ENCODE measurements at regions not wholly inside any gene's neighbourhood (a gene's known extent, or its start where the extent isn't known, plus 50 kb on each side); places are given as distances from the start of the nearest gene placed in this dataset.

DNA sequence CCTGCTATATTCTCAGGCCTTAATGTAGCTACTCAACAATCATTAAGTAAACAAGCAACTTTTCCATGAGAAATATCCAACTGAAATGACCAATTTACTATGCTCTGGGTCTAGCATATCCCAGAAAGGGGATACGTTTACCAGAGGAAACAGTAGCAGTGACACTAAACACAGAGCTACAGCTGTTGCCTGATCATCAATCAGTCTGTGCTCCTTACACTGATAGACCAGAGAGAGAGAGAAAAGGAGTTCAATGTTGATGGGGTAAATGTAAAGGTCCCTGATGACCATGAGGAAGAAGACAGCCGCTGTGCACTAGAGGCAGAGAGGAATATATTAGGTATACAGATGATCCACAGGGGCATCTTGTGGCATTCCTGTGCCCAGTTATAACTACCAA is 397.2 kb upstream of the USP15 start:
- no peak for DNase-seq

DNA sequence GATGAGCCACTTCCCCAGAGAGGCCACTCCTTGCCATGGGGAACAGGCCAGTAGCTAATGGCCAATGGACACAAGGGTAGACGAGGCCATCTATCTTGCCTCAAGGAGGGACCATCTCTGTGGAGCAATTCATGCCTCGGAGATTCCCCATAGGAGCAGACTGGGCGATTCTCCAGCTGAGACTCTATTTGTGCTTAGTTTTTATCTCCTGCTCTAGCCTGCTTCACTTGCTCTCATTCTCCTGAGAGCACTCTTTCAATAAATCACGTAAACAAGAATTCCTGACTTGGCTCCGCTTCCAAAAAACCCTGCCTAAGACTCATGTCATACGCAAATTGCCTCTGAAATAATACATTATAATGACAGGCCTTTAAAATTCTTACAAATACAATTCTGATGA is 396.4 kb upstream of the USP15 start:
- no peak for DNase-seq

DNA sequence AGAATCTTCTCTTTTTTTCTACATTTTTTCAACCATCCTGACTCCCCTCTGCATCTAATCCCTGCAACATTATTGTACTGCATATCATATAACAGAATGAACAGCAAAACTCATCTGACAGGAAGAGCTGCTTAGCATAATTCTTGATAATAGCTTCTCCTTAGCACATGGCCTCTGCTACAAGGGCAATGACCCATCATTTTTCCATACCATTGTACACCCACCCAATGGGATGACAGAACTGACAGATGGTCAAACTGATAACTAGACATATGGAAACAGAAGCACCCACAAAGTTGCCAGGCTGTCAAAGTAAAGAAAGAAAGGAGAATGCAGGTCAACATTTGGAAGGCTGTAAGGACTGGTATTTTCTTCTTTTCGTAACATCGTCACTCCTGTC is 390.4 kb upstream of the USP15 start:
- DNase-seq, result no peak

DNA sequence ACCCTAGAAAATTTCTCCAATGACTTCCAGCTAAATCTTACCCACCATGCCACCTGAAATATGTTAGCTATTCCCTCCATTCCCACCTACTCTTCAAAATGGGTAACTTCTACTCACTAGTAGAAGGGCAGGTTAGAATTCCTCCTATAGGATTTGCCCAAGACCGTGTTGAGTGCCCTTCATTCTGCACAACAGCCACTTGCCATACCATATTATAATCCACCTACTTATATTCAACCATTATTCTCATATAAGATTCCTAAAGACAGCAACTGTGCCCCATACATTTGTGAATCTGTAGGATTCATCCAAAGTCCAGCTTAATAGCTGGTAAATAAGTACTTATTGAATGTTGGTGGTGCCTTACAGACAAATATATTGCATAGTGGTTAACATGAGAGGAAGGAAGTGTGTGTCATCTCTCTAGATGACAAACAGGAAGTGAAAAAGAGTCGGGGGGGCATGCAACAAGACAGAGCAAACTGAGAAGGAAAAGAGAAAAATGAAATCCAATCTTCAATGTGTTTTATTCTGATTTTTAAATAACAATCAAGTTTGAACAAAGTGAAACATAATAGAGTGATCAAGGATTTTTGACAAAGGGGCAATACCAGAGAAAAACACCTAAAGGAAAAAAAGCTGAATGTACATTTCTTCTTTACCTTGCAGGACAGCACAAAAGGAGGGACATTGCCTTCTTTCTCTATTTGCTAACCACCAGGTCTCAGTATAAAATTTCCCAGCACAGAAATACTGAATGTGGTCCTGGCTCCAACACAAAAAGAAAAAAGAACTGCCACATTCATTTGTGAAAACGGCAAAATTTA is 389.3 kb upstream of the USP15 start:
- DNase-seq, result no peak

DNA sequence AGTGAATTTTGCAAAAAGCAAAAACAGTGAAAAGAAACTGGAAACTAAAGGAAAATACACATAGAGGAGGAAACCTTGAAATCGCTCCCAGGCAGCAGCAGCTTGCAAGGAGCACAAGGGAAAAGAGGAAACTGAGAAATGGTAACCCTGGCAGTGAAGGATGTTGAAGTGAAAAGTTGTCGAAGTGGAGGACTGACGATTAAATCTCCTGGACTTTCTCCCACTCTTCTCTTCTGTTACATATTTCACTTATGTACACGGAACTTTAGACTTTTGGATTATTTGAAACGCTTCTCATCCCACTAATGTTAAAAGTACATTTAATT is 388.8 kb upstream of the USP15 start:
- no peak for DNase-seq

DNA sequence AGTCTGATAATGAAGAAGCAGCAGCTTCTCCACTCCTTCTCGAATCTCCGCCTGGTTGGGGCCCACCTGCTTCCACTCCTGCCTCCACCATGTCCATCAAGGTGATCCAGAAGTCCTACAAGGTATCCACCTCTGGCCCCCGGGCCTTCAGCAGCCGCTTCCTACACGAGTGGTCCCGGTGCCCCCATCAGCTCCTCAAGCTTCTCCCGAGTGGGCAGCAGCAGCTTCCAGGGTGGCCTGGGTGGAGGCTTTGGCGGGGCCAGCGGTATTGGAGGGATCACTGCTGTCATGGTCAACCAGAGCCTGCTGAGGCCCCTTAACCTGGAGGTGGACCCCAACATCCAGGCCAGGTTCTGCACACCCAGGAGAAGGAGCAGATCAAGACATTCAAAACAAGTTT is 381.0 kb upstream of the USP15 start:
- no peak for DNase-seq

DNA sequence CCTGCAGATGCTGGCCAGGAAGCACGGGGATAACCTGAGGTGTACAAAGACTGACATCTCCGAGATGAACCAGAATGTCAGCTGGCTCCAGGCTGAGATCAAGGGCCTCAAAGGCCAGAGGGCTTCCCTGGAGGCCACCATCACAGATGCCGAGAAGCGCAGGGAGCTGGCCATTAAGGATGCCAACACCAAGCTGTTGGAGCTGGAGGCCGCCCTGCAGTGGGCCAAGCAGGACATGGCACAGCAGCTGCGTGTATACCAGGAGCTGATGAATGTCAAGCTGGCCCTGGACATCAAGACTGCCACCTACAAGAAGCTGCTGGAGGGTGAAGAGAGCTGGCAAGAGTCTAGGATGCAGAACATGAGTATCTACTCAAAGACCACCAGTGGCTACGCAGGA is 380.0 kb upstream of the USP15 start:
- DNase-seq, result no peak

- DNase-seq, result no peak
Measured at GRCh38 chr12:61891632-61892031, 368.6 kb upstream of the USP15 start.

- no peak for DNase-seq
Measured at GRCh38 chr12:61894168-61894567, 366.0 kb upstream of the USP15 start.

- no peak for DNase-seq
Measured at GRCh38 chr12:61896436-61896835, 363.8 kb upstream of the USP15 start.

DNA sequence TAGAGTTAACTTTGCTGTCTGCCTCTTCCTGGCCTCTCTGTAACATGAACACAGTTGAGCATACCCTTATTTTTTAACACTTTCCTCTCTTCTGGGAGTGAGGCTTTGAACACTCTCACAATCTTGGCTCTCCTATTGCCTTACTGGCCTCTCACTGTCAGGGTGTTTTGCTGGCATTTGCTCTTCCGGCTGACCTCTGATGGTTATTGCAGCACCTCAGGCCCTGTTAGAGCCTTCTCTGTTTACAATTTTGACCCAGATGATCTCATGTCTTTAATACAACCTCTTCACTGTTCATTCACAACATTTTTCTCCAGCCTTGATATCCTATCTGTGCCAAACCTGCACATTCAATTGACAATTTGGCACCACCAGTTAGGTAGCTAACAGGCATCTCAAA is 357.8 kb upstream of the USP15 start:
- DNase-seq, result no peak

- DNase-seq, result no peak
Measured at GRCh38 chr12:61911113-61911512, 349.1 kb upstream of the USP15 start.

DNA sequence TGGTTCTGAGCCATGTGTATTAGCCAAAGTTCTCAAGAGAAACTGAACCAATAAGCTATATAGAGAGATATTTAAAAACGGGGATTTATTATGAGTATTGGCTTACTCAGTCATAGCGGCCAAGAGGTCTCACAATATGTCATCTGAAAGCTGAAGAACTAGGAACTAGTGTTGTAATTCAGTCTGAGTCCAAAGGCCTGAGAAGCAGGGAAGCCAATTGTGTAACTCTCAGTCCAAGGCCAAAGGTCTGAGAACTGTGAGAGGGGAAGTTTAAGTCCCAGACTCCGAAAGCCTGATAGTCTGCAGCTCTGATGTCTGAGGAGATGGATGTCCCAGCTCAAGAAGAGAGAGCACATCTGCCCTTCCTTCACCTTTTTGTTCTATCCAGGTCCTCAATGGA is 344.8 kb upstream of the USP15 start:
- no peak for DNase-seq

- no peak for DNase-seq
Measured at GRCh38 chr12:61916831-61917230, 343.4 kb upstream of the USP15 start.

DNA sequence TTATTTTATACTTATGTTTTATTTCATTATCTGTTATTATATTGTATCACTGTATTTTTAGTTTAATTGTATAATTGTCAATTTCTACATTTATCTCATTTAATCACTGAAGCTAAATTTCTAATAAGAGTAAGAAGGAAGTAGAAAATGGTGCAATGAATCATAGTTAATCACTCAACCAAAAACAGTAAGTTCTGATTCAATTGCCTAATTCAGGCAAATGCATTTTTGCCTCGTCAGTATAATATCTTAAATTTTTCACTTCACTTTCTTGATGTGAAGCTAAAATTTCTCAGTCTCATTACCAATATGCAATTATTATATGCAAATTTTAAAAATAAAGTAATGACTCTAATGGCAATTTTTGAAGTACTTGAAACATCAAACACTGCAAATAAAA is 340.5 kb upstream of the USP15 start:
- DNase-seq, result no peak

- no peak for DNase-seq
Measured at GRCh38 chr12:61920230-61920629, 340.0 kb upstream of the USP15 start.

DNA sequence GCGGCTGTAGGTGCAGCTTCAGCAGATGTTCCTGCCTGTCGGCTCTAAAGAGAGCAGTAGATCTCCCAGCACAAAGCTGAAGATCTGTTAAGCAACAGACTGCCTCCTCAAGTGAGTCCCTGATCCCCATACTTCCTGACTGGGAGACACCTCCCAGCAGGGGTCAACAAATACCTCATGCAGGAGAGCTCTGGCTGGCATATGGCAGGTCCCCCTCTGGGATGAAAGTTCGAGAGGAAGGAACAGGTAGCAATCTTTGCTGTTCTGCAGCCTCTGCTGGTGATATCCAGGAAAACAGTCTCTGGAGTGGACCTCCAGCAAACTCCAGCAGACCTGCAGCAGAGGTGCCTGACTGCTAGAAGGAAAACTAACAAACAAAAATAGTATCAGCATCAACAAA is 337.1 kb upstream of the USP15 start:
- no peak for DNase-seq

DNA sequence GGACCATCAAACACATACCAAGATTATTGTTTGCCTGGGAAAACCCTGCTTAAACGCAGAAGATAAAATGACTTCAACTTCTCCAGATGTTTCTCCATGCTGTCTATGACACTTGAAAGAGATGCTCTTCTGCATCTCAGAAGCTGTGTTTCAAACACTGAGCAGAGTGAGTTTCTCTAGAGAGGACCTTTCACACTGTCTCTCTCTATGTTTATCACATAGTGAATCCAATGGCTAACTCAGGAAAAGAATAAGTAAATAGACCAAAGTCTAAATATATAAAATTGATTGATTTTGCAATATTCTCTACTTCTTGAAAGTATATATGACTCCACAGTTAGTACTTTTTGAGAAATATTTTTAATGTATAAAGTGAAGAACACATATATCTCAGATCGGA is 325.6 kb upstream of the USP15 start:
- DNase-seq, result no peak

- DNase-seq, result no peak
Measured at GRCh38 chr12:61939977-61940376, 320.2 kb upstream of the USP15 start.

DNA sequence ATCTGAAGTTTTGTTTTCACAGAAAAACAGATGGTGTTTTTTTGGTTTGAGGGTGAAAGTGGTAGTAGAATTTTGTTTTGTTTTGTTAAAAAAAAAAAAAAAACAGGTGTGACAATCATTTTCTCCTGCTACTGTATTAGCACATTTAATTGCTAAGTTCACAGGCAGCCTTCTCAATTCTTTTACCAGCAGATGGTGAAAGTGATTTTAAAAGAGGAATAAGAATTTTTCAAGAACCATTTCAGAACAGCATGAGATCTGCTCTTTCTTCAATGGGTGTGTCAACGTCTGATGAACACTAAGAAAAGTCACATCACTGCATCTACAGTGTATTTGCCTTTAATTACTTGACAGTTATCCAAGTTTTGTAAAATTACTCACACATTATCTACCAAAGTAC is 303.7 kb upstream of the USP15 start:
- DNase-seq, result no peak

DNA sequence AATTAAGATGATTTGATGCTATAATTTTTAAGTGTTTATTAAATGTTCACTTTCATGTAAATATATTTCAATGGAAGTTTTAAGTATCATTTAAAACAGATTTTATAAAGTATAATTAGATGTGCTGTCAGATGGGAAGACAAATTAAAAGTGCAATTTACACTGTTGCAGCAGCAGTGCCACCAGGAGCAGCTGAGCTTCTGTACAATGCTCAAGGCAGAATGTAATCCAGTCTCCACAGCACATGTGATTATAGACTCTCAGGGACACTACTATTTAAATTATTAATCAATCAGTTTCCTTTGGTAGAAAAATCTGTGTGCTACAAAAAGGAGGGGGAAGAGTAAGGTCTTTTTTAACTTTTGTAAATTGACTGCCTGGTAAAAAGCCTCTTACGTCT is 285.7 kb upstream of the USP15 start:
- DNase-seq, result no peak

- DNase-seq, result no peak
Measured at GRCh38 chr12:61985830-61986229, 274.4 kb upstream of the USP15 start.

- no peak for DNase-seq
Measured at GRCh38 chr12:61987173-61987572, 273.0 kb upstream of the USP15 start.

DNA sequence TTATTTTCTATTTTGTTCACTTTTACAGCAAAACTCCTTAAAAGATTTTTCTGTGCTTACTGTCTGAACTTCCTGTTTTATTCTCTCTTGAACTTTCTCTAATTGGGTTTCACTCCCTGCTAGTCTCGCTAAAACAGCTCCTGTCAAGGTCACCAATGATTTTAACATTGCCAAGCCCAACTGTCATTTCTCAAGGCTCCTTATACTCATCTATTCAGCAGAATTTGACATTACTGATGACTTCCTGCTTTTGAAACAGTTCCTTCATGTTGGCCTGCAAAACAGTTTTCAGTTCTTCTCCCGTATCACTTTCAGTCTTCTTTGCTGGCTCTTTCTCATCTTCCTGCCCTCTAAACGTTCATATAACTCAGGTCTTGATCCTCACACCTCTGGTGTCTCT is 268.5 kb upstream of the USP15 start:
- no peak for DNase-seq

GRCh38 chr12:61993734-61994345 is 266.4 kb upstream of the USP15 start:
- no peak for DNase-seq

All from NCI-H1436 treated with DMSO at 0.1 percent for 48 hours (cell line).